DOHH2 (cell line): ENCODE measurements at regions not wholly inside any gene's neighbourhood (a gene's known extent, or its start where the extent isn't known, plus 50 kb on each side); places are given as distances from the start of the nearest gene placed in this dataset.
"Not testable (repeated sequence)": the region's sequence is repeated elsewhere in the genome, so short reads cannot be mapped to it uniquely, and the experiment has no call there.

Experiments used
- H3F3A ChIP-seq: fragments of 200-600 bp; sonication (generic), shearing (Covaris generic); 2 replicates; pipeline ENCODE4 v1.6.0; 2016; ENCODE audit warnings: antibody characterized with exemption, mild to moderate bottlenecking; ENCODE audit not compliant: control insufficient read depth, insufficient read depth
- H3K27ac ChIP-seq: fragments of 200-600 bp; sonication (generic); 2 replicates; pipeline ENCODE4 v1.5.1; 2014; ENCODE audit warnings: low read depth, mild to moderate bottlenecking, low read length, moderate library complexity
- H3K27me3 ChIP-seq: fragments of 200-600 bp; sonication (generic); 2 replicates; pipeline ENCODE4 v1.6.1; 2014; ENCODE audit warnings: mild to moderate bottlenecking, low read length, mixed read lengths; ENCODE audit not compliant: control insufficient read depth
- H3K36me3 ChIP-seq: fragments of 200-600 bp; sonication (generic); 2 replicates; pipeline ENCODE4 v1.6.1; 2014; ENCODE audit warnings: mild to moderate bottlenecking, low read length, moderate library complexity, mixed read lengths; ENCODE audit not compliant: control insufficient read depth
- H3K4me1 ChIP-seq: fragments of 200-600 bp; sonication (generic); 2 replicates; pipeline ENCODE4 v1.6.1; 2014; ENCODE audit warnings: mild to moderate bottlenecking, low read length, mixed read lengths; ENCODE audit not compliant: control insufficient read depth
- H3K4me2 ChIP-seq: fragments of 200-600 bp; sonication (generic); 2 replicates; pipeline ENCODE4 v1.6.0; 2014; ENCODE audit warnings: mild to moderate bottlenecking, low read length, moderate library complexity
- H3K4me3 ChIP-seq: fragments of 200-600 bp; sonication (generic); 2 replicates; pipeline ENCODE4 v1.5.1; 2014; ENCODE audit warnings: mild to moderate bottlenecking, low read length, mixed read lengths
- H3K79me2 ChIP-seq: fragments of 200-600 bp; sonication (generic); 2 replicates; pipeline ENCODE4 v1.6.1; 2014; ENCODE audit warnings: mild to moderate bottlenecking, low read length, mixed read lengths; ENCODE audit not compliant: control insufficient read depth
- H3K9me2 ChIP-seq: fragments of 200-600 bp; sonication (generic); replicated peaks from 2 replicates; pipeline ENCODE4 v1.6.1; 2014; ENCODE audit warnings: mild to moderate bottlenecking, low read length, mixed read lengths; ENCODE audit not compliant: control insufficient read depth
- H3K9me3 ChIP-seq: fragments of 200-600 bp; sonication (generic); 2 replicates; pipeline ENCODE4 v1.6.1; 2014; ENCODE audit warnings: antibody characterized with exemption, low read length, mixed read lengths; ENCODE audit not compliant: control insufficient read depth, insufficient read depth
- H4K20me1 ChIP-seq: fragments of 200-600 bp; sonication (generic); 2 replicates; pipeline ENCODE4 v1.6.0; 2014; ENCODE audit warnings: low read depth, mild to moderate bottlenecking, antibody characterized with exemption, low read length, moderate library complexity; ENCODE audit not compliant: control insufficient read depth, insufficient read depth
- EZH2phosphoT487 ChIP-seq: fragments of 200-600 bp; sonication (generic); IDR thresholded peaks from 2 replicates; pipeline ENCODE4 v1.6.1; 2017; ENCODE audit warnings: borderline replicate concordance, mild to moderate bottlenecking, antibody characterized with exemption, low read length, moderate library complexity, mixed read lengths
- TF ChIP-seq, protein P1 (sequence below): fragments of 200-600 bp; sonication (generic); IDR thresholded peaks from one replicate; pipeline ENCODE4 v1.5.1; 2014; ENCODE audit warnings: antibody characterized with exemption, mild to moderate bottlenecking, low read depth, low read length; ENCODE audit not compliant: poor library complexity, severe bottlenecking

GRCh38 chr12:105492591-105493545 lies 162.4 kb downstream of the C12orf75 start:
- Histone ChIP-seq H3K9me2 (no peaks in the 10 kb centered on the region), H3K27ac (no peak overlapping the region), H3K9me3 (no peaks in the 10 kb centered on the region; the same call in 1 of the 2 replicates), H3K36me3 (no peaks in the 10 kb centered on the region), H3K27me3 (no peaks in the 10 kb centered on the region), H3F3A (no peaks in the 10 kb centered on the region), H3K4me3 (no peak overlapping the region), H4K20me1 (no peaks in the 10 kb centered on the region), H3K4me1 (no peaks in the 10 kb centered on the region), H3K4me2 (no peak overlapping the region), H3K79me2 (no peaks in the 10 kb centered on the region)
- no peak for TF ChIP-seq EZH2phosphoT487
- TF ChIP-seq, protein P1, sequence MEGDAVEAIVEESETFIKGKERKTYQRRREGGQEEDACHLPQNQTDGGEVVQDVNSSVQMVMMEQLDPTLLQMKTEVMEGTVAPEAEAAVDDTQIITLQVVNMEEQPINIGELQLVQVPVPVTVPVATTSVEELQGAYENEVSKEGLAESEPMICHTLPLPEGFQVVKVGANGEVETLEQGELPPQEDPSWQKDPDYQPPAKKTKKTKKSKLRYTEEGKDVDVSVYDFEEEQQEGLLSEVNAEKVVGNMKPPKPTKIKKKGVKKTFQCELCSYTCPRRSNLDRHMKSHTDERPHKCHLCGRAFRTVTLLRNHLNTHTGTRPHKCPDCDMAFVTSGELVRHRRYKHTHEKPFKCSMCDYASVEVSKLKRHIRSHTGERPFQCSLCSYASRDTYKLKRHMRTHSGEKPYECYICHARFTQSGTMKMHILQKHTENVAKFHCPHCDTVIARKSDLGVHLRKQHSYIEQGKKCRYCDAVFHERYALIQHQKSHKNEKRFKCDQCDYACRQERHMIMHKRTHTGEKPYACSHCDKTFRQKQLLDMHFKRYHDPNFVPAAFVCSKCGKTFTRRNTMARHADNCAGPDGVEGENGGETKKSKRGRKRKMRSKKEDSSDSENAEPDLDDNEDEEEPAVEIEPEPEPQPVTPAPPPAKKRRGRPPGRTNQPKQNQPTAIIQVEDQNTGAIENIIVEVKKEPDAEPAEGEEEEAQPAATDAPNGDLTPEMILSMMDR, result no peak

DNA sequence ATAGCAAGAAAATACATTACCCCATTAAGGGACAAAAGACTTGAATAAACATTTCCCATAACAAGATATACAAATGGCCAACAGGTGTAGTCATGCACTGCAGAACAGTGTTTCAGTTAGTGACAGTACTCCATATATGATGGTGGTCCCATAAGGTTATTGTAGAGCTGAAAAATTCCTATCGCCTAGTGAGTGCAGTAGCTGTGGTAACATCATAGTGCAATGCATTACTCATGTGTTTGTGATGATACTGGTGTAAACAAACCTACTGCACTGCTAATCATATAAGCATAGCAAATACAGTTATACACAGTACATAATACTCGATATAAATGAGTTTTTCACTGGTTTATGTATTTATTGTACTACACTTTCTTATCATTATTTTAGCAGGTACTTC lies 168.7 kb downstream of the C12orf75 start:
- H3F3A ChIP-seq, result no peaks in the 10 kb centered on the region
- no peak overlapping the region for H3K27ac ChIP-seq
- H3K4me3 ChIP-seq, result no peak overlapping the region
- TF ChIP-seq EZH2phosphoT487, result no peak
- TF ChIP-seq, protein P1, result no peak
- H3K9me3 ChIP-seq, result no peaks in the 10 kb centered on the region; the same call in 1 of the 2 replicates
- H3K36me3 ChIP-seq, result no peaks in the 10 kb centered on the region
- no peaks in the 10 kb centered on the region for H3K9me2 ChIP-seq
- no peaks in the 10 kb centered on the region for H3K4me1 ChIP-seq
- H3K27me3 ChIP-seq, result no peaks in the 10 kb centered on the region
- H4K20me1 ChIP-seq, result no peaks in the 10 kb centered on the region
- H3K4me2 ChIP-seq, result no peak overlapping the region
- no peaks in the 10 kb centered on the region for H3K79me2 ChIP-seq

DNA sequence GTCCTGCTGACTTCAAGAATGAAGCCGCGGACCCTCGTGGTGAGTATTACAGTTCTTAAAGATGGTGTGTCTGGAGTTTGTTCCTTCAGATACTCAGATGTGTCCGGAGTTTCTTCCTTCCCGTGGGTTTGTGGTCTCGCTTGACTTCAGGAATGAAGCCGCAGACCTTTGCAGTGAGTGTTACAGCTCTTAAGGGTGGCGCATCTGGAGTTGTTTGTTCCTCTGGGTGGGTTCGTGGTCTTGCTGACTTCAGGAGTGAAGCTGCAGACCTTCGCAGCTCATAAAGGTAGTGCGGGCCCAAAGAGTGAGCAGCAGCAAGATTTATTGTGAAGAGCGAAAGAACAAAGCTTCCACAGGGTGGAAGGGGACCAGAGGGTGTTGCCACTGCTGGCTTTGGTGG lies 170.2 kb downstream of the C12orf75 start:
- H3K27ac ChIP-seq, H3K9me3 ChIP-seq: not testable (repeated sequence)

DNA sequence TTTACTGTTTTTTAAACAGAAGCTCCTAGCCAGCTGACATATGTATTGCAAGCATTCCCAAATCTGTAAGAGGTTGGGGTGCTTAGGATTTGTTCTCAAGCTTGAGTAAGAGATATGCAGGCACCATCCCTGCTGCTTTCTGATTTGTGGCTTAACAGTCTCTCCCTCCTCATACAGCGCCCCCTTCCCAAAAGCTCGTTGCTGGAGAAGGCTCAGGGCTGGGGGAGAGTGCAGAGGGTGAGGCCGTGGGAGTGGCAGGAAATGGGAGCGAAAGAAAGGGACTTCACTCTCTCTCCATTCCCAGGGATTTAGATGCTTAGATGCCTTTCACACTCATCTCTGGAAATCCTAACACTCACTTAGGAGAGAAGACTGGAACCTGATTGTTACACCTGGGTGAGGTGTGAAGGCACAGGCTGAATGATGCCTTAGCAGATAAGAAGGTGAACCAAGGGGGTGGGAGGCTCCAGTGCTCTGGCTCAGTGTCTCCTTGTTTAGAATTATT lies 172.0 kb downstream of the C12orf75 start:
- Histone ChIP-seq H3F3A (no peaks in the 10 kb centered on the region), H3K79me2 (no peaks in the 10 kb centered on the region), H3K27me3 (no peaks in the 10 kb centered on the region; the same call in 1 of the 2 replicates), H3K36me3 (no peaks in the 10 kb centered on the region), H3K4me2 (no peak overlapping the region), H3K9me3 (no peaks in the 10 kb centered on the region; the same call in 1 of the 2 replicates), H3K9me2 (no peaks in the 10 kb centered on the region), H3K4me3 (no peak overlapping the region), H3K4me1 (no peaks in the 10 kb centered on the region), H4K20me1 (no peaks in the 10 kb centered on the region), H3K27ac (no peak overlapping the region)
- TF ChIP-seq, protein P1, result no peak
- TF ChIP-seq EZH2phosphoT487, result no peak

More for the DNA sequence above, 170.2 kb downstream of the C12orf75 start:
- H3K4me2 ChIP-seq, H4K20me1 ChIP-seq, H3K9me2 ChIP-seq, H3K27me3 ChIP-seq, H3K36me3 ChIP-seq, H3K79me2 ChIP-seq, H3F3A ChIP-seq, H3K4me1 ChIP-seq, H3K4me3 ChIP-seq: not testable (repeated sequence)
